HG02884 (cell line): ENCODE measurements at regions not wholly inside any gene's neighbourhood (a gene's known extent, or its start where the extent isn't known, plus 50 kb on each side); places are given as distances from the start of the nearest gene placed in this dataset.

Experiments used
- ATAC-seq: cut with Tn5 transposase; IDR thresholded peaks from one replicate; pipeline ENCODE4 v1.9.1; 2021; ENCODE audit warnings: mild to moderate bottlenecking, moderate library complexity; ENCODE audit not compliant: unreplicated experiment

DNA sequence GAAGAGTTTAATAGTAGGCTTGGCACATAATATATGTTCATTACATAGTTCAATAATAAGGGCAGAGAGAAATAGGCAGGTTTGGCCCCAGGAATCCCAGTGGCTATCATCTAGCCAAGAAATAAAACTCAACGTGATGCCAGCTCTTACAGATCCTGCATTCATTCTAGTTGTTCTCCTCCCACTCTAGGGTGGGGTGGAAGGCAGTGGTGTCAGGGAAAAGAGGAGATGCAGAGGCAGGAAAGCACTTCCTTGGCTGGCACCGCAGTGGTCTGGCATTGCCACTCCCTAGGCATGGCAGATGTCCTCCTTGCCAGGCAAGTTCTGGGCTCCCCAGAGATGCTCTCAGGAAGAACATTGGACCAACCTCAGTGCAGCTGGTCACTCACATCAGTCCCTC, 383.6 kb downstream of the GRIN2B start:
- ATAC-seq = no peak

DNA sequence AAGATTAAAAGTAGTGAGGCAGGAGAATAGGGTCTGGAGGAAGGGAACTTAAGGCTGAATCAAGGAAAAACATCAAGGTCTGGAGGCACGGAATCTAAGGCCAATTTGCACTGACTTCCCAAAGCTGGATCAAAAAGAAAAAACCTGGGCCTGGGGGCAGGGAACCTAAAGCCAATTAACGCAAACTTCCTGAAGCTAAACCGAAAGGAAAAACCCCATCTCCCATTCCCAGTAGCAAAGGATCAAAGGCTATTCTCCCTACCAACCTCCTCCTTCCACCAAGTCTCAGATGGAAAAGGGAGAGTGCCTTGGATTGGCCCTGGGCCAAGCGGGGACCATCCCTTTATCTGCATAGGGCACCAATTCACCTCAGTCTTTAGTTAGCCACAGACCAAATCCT, 384.2 kb downstream of the GRIN2B start:
- no peak for ATAC-seq

DNA sequence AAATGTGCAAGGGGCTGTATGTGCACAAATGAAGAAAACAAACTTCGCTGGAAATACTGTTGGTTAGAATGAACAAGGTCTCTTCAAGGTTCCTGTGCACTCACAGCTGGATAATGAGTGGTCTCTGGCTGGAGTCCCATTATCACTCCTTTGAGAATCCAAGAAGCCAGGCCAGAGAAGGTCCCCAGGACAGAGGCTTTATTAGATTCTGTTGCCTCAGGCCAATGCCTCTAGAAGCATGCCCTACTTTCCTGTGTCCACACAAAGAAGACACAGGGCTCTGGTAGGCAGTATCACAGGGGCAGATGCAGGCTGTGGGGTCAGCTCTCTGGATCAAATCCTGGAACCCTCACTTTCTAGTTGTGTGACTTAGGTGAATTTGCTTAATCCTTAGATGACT, 384.7 kb downstream of the GRIN2B start:
- ATAC-seq = no peak

DNA sequence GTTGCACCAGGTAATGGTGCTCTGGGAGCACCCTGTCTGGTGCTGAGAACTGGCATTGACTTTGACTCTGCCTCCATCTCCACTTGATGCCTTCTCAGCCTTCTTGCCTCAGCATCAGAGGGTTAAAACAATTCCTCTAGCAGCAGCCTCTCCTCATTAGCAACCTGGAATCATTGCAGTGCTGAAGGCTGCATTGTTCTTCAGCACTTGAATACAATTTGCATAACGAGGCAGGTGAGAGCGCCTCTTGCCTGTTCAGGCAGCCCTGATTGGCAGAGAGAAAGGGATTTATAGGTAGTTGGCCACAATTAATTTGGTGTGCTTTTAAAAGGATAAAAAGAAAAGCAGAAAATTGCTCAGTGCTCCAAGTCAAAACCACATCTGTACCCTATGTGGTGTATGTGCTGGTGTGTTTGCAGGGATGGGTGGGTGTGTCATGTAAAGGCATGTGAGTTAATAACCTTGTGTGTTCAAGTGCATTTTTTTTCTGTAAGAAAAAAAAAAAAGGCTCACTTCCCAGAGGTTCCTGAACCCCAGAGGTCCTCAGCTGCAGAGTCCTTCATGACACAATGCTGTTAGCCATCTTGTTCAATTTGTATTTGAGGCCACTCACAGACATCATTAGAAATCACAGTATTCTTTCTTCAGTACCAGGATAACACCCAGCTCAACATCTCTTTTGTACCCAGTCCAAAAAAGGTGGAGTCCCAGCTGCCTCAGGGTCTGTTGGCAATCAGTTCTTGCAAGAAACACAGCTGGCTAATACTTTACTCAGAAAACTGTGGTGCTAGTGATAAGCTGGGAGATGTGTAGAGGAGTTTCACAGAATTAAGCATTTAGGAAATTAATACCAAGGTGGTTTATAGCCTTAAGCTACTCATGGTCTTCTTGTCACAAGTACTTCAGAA, 385.6 kb downstream of the GRIN2B start:
- ATAC-seq = no peak

DNA sequence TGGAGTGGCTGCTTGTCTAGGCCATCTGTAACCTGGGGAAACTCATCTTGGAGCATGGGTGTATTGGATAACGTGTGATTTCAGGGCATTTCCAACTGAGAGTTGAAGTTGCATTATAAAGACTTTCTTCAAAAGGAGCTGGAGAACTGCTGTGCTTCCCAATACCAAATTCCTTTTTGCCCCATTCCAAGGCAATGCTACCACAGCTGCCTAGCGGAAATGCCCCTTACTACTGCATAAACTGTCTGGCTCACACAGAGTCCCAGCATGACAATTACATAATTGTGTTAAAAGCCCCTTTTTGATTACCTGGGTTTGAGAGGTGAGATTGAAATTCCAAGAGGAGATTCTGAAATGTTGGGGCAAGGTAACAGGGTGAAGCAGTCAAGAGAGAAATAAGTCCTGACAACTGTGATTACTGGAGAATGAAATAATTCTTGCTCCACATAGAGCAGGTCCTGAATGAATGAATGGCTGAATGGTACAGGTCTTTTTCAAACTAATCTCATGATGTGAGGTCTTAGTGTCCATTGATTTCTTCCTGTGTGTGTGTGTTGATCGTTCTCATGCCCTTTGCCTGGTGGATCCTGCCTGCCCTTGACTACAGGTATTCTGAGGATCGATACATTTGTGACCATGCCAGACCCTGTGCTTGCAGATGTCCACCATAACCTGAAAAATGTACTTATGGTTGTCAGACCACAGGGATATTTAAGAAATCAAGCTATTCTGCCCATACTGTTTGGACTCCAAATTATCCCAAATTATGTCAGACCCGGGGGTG, 386.5 kb downstream of the GRIN2B start:
- no peak for ATAC-seq

DNA sequence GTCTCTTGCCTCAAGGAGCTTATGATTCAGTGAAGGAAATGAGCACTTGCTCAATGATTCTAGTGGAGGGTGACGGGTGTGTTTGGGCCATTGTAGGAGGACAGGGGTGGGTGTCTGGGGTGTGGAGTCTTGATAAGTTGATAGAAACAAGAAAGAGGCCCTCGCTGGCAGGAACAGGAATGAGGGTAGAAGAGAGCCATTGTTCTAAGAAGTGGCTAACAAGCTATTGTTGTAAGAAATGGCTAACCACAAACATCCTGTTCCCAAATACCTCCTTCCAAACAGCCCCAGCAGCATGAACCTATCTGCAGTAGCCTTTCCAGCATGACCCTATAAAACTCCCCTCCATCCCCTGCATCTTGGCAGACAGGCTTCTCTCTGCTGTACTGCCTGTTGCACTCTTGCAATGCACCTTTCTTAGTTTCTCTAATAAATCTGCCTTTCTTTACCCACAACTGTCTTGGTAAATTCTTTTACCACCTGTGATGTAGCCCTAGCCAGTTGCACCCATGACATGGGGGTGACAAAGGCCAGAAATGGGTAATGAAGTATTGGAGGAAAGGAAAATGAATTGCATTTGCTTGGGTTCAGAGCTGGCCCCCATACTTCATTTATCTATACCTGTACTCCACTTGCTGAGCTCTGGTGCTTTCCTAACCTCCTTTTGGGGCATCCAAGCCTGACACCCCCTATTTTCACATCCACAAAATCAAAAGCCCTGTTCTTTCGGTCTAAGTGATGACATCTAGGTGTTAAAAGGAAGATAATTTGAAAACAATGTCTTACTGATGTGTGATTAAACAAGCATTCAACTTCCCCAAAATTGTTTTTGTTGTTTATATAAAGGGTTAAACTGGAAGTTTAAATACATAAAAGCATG, 389.1 kb downstream of the GRIN2B start:
- ATAC-seq = no peak

DNA sequence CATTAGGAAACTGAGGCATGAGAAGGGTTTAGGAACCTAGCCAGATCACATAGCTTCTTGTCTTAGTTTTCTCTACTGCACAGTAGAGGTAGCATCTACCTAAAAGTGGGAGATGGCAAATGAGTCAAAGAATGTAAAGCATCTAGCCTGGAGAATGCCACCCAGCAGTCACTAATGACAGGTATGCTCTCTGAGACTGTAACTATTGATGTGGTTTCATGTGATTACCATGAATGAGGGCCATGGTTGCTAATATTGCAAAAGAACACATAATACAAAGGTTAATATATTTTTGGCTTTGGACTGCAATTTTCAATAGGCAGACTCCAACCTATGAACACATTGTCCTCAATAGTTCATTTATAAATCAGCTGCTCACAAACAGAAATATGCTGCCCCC, 389.9 kb downstream of the GRIN2B start:
- ATAC-seq = no peak

DNA sequence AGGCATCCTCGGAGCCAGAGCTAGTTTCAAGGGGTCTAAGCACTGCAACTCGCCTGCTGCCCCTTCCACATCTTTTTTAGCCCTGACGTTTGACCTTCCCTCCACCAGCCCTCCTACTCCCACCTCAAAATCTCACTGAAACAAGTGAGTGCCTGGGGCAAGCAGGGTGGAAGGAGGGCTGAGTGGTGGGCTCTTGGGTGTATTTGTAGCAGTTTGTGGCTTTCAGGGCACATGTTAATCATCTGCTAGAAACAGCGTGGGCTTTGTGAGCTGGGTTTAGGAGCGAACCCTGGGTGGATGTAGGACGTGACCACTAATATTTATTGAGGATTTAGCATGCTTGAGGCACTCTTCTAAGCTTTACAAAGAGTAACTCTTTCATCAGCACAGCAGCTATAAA, 390.3 kb downstream of the GRIN2B start:
- no peak for ATAC-seq

DNA sequence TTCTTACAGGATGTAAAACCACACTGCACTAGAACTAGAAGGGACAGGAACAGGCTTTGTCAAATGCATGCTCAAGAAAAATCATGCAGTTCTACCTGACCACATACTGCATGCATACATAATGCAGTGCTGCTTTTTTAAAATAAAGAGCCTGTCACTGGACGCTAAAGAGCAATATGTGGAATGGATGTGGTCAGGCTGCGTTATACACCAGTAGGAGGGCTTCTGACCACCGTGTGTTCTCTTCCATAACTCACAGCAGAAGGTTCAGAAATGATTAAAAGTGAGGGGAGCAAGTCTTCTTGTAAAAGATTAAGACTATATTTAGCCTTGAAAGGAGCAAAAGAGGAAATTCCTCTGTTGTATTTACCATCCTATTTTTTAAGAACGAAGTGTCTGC, 392.0 kb downstream of the EMP1 start:
- ATAC-seq = no peak

DNA sequence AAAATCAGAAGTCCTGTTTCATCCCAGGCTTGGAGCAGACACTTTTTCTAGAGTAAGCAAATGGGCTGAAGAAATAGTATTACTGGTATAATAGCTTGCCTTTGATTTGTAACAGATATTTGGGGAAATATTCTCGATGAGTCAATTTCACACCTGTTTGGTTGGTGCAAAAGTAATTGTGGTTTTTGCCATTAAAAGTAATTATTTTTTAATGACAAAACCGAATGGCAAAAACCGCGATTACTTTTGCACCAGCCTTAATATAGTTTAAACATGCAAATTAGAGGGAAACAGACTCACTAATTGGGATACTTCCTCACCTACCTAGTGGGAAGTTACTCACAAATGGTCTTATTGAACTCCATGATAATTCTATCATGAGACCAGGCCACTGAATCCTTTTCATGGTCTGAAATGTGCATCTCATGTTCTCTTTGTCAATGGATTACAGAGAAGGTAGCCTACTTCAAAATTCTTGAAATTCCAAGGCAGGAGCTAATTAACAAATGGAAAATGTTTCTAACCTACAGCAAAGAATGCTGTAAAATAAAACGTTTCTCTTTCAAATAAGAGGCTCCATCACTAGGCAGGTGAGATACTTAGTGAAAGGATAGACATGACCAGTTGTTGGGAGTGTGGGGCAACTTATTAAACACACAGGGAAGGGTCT, 391.3 kb downstream of the EMP1 start:
- no peak for ATAC-seq

DNA sequence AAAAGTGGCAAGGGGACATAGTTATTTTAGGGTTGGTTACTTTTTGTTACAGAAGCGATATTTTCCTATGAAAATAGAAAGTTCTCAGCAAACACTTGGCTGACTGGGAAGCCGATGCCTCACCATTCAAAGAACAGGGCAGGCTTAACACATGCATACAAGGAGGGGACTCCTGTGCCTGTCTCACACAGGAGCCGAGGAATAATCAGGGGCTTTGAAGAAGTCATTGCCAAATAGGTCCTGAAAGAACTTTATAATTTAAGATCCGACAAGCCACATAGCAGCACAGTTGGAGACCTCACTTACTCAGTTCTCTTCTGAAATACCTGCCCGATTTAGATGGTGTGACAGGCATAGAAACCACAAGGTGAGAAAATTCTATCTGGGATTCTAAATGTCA, 389.8 kb downstream of the EMP1 start:
- ATAC-seq = no peak

DNA sequence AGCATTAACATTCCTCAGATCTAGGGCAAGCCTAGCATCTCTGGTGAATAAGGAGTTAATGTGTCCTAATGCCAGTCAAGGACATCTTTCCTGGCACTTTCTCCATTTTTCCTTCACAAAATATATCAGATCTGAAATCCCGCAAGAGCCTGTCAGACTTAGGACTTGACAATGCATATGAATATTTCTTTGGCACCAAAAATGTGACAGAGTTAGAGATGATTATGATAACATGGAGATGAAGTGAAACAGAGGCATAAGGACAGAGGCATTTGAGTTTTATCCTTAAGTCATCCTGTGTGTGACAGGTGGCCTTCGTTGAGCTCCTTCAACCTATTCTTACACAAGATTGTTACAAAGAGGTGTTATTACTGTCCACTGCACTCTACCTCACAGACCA, 388.0 kb downstream of the EMP1 start:
- no peak for ATAC-seq

DNA sequence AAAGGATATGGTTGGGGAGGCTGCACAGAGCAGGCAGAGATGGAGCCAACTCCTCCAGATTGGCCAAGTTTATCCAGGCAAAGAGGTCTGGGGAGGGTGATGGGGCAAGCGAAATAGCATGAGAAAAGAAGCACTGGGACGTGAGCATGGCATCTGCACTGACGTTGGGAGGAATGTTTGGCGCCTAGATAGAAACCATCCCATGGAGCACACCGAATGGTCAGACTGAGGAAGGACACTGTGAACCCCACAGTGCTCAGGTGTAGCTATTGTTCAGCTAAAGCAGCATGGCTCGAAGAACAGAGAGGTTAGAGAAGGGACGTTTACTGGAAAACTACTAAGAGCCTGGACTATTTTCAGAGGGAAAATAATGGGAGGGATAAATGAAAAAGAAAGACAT, 387.1 kb downstream of the EMP1 start:
- no peak for ATAC-seq

DNA sequence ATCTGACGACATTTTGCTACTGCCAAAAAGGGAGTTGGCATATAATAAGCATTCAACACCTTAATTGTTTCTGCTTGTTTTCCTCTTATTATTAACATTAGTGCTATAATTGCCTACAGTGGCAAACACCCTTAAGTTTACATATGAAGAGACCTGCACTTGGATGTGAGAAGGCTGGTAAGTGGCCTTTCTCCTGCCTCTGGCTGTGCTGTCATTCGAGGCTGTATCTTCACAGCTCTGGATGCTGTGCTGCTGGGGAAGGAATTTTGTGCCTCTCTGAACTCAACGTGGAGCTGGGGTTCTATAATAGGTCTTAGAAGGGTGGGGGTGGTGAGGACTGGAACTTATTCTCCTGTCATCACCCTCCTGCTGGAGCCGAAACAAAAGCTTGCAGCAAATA, 385.9 kb downstream of the EMP1 start:
- ATAC-seq = no peak

DNA sequence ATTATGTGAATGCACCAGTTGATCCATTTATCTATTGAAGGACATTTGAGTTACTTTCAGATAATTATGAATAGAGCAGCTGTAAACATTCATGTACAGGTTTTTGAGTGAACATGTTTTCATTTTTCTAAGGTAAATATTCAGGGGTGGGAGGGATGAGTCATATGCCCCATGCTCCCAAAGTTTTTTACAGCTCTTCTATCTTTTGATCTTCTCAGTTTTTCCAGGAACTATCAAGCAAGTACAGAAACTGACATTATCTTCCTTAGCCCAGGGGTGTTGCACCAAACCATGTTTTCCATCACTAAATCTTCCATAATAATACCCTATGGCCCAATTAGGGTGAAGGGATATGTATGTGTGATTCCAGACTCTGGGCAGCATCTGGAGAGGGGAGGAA, 384.5 kb downstream of the EMP1 start:
- no peak for ATAC-seq

DNA sequence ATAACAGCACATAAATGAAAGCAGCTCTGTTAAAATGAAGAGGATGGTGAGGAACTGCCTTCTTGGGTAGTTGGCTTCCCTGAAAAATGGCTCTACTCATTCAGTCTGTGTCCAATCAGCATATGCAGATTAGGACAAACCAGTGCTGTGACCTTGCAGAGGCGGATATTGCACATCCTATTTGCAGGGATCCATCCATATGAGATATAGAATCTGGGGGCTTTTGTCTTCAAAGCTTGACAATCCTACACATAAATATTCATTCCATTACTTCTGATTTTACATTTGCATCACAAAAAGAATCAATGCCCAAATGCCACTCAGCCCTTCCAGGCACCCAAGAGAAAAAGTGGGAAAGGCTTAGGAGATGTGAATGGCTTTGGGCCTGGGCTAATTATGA, 383.7 kb downstream of the EMP1 start:
- no peak for ATAC-seq

DNA sequence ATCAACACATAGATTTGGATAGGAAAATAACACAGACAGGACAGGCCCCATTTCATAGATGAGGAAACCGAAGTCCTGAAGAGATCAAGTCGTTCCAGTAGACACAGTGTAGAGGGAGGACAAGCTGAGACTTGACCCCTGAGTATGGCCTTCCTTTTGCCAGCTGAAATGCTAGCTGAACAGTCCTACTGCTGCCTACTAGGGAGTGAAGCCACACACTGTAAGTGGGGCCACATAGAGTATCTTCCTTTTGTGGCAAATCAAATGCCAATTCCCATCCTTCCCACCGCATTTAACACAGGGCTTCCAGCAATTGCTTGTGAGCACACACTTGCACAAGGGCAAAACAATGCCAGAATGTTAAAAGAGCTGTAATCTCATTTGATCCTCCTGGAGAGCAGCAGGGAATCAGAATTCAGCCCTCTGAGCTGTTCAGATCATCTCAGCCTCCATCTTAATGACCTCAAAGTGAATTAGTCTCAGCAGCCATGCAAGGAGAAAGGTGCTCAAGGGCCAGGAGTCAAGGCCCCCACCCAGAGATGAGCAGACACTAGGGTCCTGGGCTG, 380.5 kb downstream of the EMP1 start:
- no peak for ATAC-seq

DNA sequence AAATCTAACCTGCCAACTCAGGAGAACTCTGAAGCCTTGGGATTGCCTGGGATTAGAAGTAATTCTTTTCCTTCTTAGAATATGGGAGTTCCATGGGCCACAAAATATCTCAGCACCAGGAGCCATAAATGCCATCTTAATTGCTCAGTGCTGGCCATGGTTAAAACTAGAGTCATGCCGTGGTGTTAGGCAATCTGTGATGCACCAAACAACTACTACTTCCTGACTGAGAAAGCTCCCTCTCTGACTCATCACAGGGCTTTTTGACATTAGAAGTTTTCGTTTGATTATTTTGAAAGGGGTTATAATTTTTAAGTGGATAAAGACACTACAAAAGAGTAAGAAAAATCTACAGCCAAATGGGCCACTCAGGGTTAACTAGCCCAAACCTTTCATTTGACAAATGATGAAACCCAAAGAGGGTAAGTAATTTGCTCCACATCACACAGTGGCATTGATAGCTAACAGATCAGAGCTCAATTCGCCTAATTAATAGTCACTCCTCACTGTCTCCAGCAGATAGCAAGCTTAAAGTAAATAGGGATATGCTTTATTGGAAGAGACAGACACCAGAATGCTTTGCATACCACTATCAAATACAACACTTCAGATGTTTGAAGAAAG, 377.3 kb downstream of the EMP1 start:
- ATAC-seq = no peak

DNA sequence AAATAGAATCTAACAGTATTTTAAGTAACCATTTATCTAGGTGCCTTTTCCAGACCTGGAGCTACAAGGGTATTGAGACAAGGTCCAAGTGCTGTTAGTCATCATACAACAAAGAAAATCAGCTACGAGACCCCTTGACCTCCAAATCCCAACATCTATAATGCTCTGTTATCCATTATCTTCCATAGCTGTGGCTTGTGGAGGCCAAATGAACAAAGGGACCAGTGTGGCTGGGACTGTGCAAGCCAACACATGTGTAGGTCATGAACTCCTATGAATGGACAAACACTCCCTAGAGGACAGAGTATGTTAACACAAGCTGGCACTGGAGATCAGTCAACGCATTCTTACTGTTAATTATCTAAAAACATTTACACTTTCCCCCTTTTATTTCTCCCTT, 374.5 kb downstream of the EMP1 start:
- no peak for ATAC-seq
